Tibial nerve (tissue), 4 donors: ENCODE measurements at regions not wholly inside any gene's neighbourhood (a gene's known extent, or its start where the extent isn't known, plus 50 kb on each side); places are given as distances from the start of the nearest gene placed in this dataset.

Experiments
- CTCF ChIP-seq, 5 experiments: fragments of 200-600 bp in 3 of 5; fragments of 450-650 bp in 2 of 5; sonication (generic) in 3 of 5; IDR thresholded peaks; one replicate each; pipeline ENCODE4 v1.5.1; 2016 to 2019; ENCODE audit warnings: antibody characterized with exemption in 5 of 5, mild to moderate bottlenecking in 3 of 5, moderate library complexity in 2 of 5
- EP300 ChIP-seq, 2 donors: sonication (generic); formaldehyde crosslinking; IDR thresholded peaks; one replicate each; pipeline ENCODE4 v1.6.1; 2017; ENCODE audit warnings: antibody characterized with exemption in 2 of 2, mild to moderate bottlenecking in 1 of 2

DNA sequence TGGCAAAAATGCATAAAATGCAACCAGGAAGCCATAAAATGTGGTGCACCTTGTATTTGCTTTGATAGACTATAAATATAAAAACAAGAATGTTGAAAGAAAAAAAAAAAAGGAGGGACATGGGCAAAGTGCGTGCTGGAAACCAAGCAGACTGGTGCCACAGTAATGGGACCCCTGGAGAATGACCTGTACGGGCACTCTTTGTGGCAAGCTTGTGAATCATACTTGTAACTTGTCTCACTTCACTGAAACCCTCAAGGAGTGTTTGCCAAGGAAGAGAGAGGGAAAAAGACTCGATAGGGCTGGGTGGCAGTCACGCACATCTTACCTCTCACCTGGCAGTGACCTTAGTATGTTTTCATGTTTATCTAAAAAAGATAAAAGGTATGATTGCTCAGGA, 1183.6 kb downstream of the GATA3 start:
- TF ChIP-seq CTCF (IDR thresholded peaks at IDR 0.05), result no peak
- no peak for TF ChIP-seq EP300 (IDR thresholded peaks at IDR 0.05)
